Loucy (cell line): ENCODE measurements at regions not wholly inside any gene's neighbourhood (a gene's known extent, or its start where the extent isn't known, plus 50 kb on each side); places are given as distances from the start of the nearest gene placed in this dataset.

Experiments
- H2AFZ ChIP-seq: fragments of 200-600 bp; sonication (generic); 2 replicates; pipeline ENCODE4 v1.6.0; 2016; ENCODE audit warnings: antibody characterized with exemption, mild to moderate bottlenecking, low read length, moderate library complexity
- H3F3A ChIP-seq: fragments of 200-600 bp; 2 replicates; pipeline ENCODE4 v1.6.0; 2016; ENCODE audit warnings: antibody characterized with exemption, low read depth, mild to moderate bottlenecking
- H3K27me3 ChIP-seq: fragments of 200-600 bp; sonication (generic); 2 replicates; pipeline ENCODE4 v1.6.1; 2014; ENCODE audit warnings: low read length, mild to moderate bottlenecking; ENCODE audit not compliant: insufficient read depth, poor library complexity, severe bottlenecking
- H3K36me3 ChIP-seq: fragments of 200-600 bp; sonication (generic); 2 replicates; pipeline ENCODE4 v1.6.1; 2016; ENCODE audit warnings: low read length; ENCODE audit not compliant: insufficient read depth
- H3K4me1 ChIP-seq: fragments of 200-600 bp; sonication (generic); 2 replicates; pipeline ENCODE4 v1.5.1; 2014; ENCODE audit warnings: low read length, mild to moderate bottlenecking; ENCODE audit not compliant: insufficient read depth, poor library complexity, severe bottlenecking
- H3K4me2 ChIP-seq: fragments of 200-600 bp; sonication (generic); 2 replicates; pipeline ENCODE4 v1.6.0; 2014; ENCODE audit warnings: antibody characterized with exemption, low read length, low read depth, mild to moderate bottlenecking; ENCODE audit not compliant: poor library complexity, severe bottlenecking
- H3K4me3 ChIP-seq: fragments of 200-600 bp; sonication (generic); 2 replicates; pipeline ENCODE4 v1.5.1; 2014; ENCODE audit warnings: low read length, mild to moderate bottlenecking, mixed read lengths; ENCODE audit not compliant: poor library complexity, severe bottlenecking
- H3K79me2 ChIP-seq: fragments of 200-600 bp; sonication (generic); 2 replicates; pipeline ENCODE4 v1.6.1; 2014; ENCODE audit warnings: low read length; ENCODE audit not compliant: insufficient read depth
- H3K9ac ChIP-seq: fragments of 200-600 bp; sonication (generic); 2 replicates; pipeline ENCODE4 v1.6.0; 2014; ENCODE audit warnings: mild to moderate bottlenecking, low read depth, low read length, moderate library complexity; ENCODE audit not compliant: poor library complexity, severe bottlenecking
- H3K9me2 ChIP-seq: fragments of 200-600 bp; sonication (generic); replicated peaks from 2 replicates; pipeline ENCODE4 v1.6.1; 2016; ENCODE audit warnings: low read depth, low read length, mixed read lengths
- H3K9me3 ChIP-seq: fragments of 200-600 bp; sonication (generic); 2 replicates; pipeline ENCODE4 v1.6.1; 2014; ENCODE audit warnings: mild to moderate bottlenecking, antibody characterized with exemption, low read length, low read depth; ENCODE audit not compliant: insufficient read depth
- H4K20me1 ChIP-seq: fragments of 200-600 bp; sonication (generic); 2 replicates; pipeline ENCODE4 v1.6.0; 2014; ENCODE audit warnings: antibody characterized with exemption, low read length, mild to moderate bottlenecking; ENCODE audit not compliant: insufficient read depth, poor library complexity, severe bottlenecking
- EZH2phosphoT487 ChIP-seq: fragments of 200-600 bp; IDR thresholded peaks from 2 replicates; pipeline ENCODE4 v1.6.1; 2018; ENCODE audit warnings: antibody characterized with exemption, mild to moderate bottlenecking, moderate library complexity, borderline replicate concordance
- TF ChIP-seq, protein P1 (sequence below): fragments of 200-600 bp; sonication (generic); conservative IDR thresholded peaks from 2 replicates; pipeline ENCODE4 v1.5.1; 2014; ENCODE audit warnings: mild to moderate bottlenecking, antibody characterized with exemption, low read length

- no peaks in the 10 kb centered on the region for H3K27me3 ChIP-seq
- no peaks in the 10 kb centered on the region for H3K9me2 ChIP-seq
- no peaks in the 10 kb centered on the region for H3K4me1 ChIP-seq
- no peaks in the 10 kb centered on the region for H3F3A ChIP-seq
- H2AFZ ChIP-seq: no peak overlapping the region
- no peak overlapping the region for H3K9ac ChIP-seq
- no peaks in the 10 kb centered on the region for H4K20me1 ChIP-seq
- H3K79me2 ChIP-seq: no peaks in the 10 kb centered on the region
- H3K4me2 ChIP-seq: no peak overlapping the region
- no peaks in the 10 kb centered on the region for H3K36me3 ChIP-seq
- TF ChIP-seq EZH2phosphoT487: no peak
- TF ChIP-seq, protein P1, sequence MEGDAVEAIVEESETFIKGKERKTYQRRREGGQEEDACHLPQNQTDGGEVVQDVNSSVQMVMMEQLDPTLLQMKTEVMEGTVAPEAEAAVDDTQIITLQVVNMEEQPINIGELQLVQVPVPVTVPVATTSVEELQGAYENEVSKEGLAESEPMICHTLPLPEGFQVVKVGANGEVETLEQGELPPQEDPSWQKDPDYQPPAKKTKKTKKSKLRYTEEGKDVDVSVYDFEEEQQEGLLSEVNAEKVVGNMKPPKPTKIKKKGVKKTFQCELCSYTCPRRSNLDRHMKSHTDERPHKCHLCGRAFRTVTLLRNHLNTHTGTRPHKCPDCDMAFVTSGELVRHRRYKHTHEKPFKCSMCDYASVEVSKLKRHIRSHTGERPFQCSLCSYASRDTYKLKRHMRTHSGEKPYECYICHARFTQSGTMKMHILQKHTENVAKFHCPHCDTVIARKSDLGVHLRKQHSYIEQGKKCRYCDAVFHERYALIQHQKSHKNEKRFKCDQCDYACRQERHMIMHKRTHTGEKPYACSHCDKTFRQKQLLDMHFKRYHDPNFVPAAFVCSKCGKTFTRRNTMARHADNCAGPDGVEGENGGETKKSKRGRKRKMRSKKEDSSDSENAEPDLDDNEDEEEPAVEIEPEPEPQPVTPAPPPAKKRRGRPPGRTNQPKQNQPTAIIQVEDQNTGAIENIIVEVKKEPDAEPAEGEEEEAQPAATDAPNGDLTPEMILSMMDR: peak; percentile 61
- H3K9me3 ChIP-seq: no peaks in the 10 kb centered on the region
- no peak overlapping the region for H3K4me3 ChIP-seq
These were observed 181.0 kb upstream of the KCNIP4 start for GRCh38 chr4:22129454-22130029.

GRCh38 chr4:22122062-22122461 is 173.5 kb upstream of the KCNIP4 start:
- Histone ChIP-seq H3K79me2 (no peaks in the 10 kb centered on the region), H3K4me2 (no peak overlapping the region), H3K9me3 (no peaks in the 10 kb centered on the region), H4K20me1 (no peaks in the 10 kb centered on the region), H3F3A (no peaks in the 10 kb centered on the region), H3K9me2 (no peaks in the 10 kb centered on the region), H3K4me3 (no peak overlapping the region), H2AFZ (no peak overlapping the region), H3K27me3 (no peaks in the 10 kb centered on the region), H3K4me1 (no peaks in the 10 kb centered on the region), H3K9ac (no peak overlapping the region), H3K36me3 (no peaks in the 10 kb centered on the region)
- TF ChIP-seq EZH2phosphoT487: no peak
- TF ChIP-seq, protein P1: no peak

DNA sequence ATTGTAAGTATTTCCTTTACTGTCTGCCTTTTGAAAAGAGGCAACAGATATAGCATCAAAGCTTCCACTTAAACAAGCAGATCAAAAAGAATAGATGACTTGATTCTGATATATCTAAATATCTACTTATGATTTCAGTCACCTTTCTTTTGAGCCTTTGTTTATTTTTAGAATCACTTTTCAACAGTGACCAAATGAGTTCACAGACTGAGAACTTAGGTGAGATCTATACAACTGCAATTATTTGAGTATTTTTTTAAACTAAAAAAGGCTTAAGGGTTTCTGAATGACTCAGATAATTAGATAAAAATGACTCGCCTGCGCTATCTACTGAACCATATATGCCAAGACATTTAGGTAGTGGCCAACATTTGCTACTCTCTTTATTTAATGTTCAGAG is 166.7 kb upstream of the KCNIP4 start:
- Histone ChIP-seq H3K36me3 (no peaks in the 10 kb centered on the region), H3K9me3 (no peaks in the 10 kb centered on the region), H4K20me1 (no peaks in the 10 kb centered on the region), H3K27me3 (no peaks in the 10 kb centered on the region), H3K4me3 (no peak overlapping the region), H3K79me2 (no peaks in the 10 kb centered on the region), H3K9ac (no peak overlapping the region), H3F3A (no peaks in the 10 kb centered on the region), H3K9me2 (no peaks in the 10 kb centered on the region), H3K4me1 (no peaks in the 10 kb centered on the region), H3K4me2 (no peak overlapping the region), H2AFZ (no peak overlapping the region)
- no peak for TF ChIP-seq EZH2phosphoT487
- TF ChIP-seq, protein P1: no peak
